SK-N-MC (cell line): ENCODE measurements at regions not wholly inside any gene's neighbourhood (a gene's known extent, or its start where the extent isn't known, plus 50 kb on each side); places are given as distances from the start of the nearest gene placed in this dataset.

Experiments used
- EZH2 ChIP-seq: fragments of 200-600 bp; sonication (generic); IDR thresholded peaks from one replicate; pipeline ENCODE4 v1.6.1; 2017; ENCODE audit warnings: antibody characterized with exemption
- FOXP2 ChIP-seq: optimal IDR thresholded peaks from 2 replicates; pipeline ENCODE3; 2011; ENCODE audit warnings: mild to moderate bottlenecking, moderate library complexity; ENCODE audit not compliant: insufficient read depth; ENCODE audit errors: extremely low read length, control extremely low read depth

DNA sequence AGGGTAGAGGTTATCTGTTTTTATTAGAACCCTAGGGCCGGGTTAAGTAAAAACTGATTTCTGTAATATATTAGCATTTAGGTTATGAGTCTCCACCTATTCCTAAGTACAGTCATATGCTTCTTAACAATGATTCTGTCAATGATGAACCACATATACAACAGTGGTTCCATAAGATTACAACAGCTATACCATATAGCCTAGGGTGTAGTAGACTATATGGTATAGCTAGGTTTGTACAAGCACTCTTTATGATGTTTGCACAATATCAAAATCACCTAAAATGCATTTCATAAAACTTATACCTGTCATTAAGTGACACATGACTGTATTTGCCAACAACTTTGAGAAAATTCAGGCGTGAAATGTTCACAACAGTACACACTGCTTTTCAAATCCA, 110.6 kb downstream of the RPL10L start:
- TF ChIP-seq FOXP2 = no peak
- no peak for TF ChIP-seq EZH2
